Gastroesophageal sphincter (tissue), 3 donors: ENCODE measurements at regions not wholly inside any gene's neighbourhood (a gene's known extent, or its start where the extent isn't known, plus 50 kb on each side); places are given as distances from the start of the nearest gene placed in this dataset.

ENCODE experiments used
- POLR2A ChIP-seq, 2 donors: fragments of 450-650 bp; IDR thresholded peaks; one replicate each; pipeline ENCODE4 v1.6.1; 2017; ENCODE audit warnings: antibody characterized with exemption in 2 of 2, mild to moderate bottlenecking in 2 of 2, moderate library complexity in 1 of 2
- TF ChIP-seq, protein P1 (sequence below), 4 experiments: fragments of 200-600 bp in 2 of 4; fragments of 450-650 bp in 2 of 4; sonication (generic) in 1 of 4; IDR thresholded peaks; one replicate each; pipeline ENCODE4 v1.5.1; 2017 to 2019; ENCODE audit warnings: antibody characterized with exemption in 4 of 4, mild to moderate bottlenecking in 2 of 4, moderate library complexity in 2 of 4

GRCh38 chr2:21740484-21740883 lies 616.7 kb downstream of the TDRD15 start:
- TF ChIP-seq, protein P1, sequence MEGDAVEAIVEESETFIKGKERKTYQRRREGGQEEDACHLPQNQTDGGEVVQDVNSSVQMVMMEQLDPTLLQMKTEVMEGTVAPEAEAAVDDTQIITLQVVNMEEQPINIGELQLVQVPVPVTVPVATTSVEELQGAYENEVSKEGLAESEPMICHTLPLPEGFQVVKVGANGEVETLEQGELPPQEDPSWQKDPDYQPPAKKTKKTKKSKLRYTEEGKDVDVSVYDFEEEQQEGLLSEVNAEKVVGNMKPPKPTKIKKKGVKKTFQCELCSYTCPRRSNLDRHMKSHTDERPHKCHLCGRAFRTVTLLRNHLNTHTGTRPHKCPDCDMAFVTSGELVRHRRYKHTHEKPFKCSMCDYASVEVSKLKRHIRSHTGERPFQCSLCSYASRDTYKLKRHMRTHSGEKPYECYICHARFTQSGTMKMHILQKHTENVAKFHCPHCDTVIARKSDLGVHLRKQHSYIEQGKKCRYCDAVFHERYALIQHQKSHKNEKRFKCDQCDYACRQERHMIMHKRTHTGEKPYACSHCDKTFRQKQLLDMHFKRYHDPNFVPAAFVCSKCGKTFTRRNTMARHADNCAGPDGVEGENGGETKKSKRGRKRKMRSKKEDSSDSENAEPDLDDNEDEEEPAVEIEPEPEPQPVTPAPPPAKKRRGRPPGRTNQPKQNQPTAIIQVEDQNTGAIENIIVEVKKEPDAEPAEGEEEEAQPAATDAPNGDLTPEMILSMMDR (IDR thresholded peaks at IDR 0.05), result no peak
- TF ChIP-seq POLR2A (IDR thresholded peaks at IDR 0.05), result no peak
